ENCODE measurements at regions not wholly inside any gene's neighbourhood (a gene's known extent, or its start where the extent isn't known, plus 50 kb on each side); places are given as distances from the start of the nearest gene placed in this dataset.

DNA sequence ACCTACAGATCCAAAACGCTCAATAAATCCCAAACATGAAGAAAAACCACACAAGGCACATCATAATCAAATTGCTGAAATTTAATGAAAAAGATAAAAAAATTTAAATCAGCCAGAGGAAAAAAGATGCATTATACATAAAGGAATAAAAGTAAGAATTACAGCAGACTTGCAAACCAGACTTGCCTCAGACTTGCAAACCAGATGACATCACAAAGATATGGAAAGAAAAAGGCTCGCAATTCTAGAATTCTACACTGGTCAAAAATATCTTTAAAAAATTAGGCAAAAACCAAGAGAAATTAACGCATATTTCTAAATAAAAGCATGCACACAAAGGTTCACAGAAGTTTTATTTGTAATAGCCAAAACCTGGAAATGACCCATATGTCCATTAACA, 188.0 kb upstream of the NAMPT start:
- DNase-seq (ENCODE audit: low spot score), result no peak
- TF ChIP-seq CTCF (IDR thresholded peaks at IDR 0.05; ENCODE audit: extremely low read depth, insufficient read depth, missing control alignments), result no peak
- in situ Hi-C loops (cut with MboI; ENCODE audit: low pct_unique_long_range_greater_than_20kb, low sequenced_read_pairs, unreplicated experiment), result loop anchor here (25.0 kb wide), 1 partner anchor 410 kb away; no protein-coding TSS in a partner anchor

DNA sequence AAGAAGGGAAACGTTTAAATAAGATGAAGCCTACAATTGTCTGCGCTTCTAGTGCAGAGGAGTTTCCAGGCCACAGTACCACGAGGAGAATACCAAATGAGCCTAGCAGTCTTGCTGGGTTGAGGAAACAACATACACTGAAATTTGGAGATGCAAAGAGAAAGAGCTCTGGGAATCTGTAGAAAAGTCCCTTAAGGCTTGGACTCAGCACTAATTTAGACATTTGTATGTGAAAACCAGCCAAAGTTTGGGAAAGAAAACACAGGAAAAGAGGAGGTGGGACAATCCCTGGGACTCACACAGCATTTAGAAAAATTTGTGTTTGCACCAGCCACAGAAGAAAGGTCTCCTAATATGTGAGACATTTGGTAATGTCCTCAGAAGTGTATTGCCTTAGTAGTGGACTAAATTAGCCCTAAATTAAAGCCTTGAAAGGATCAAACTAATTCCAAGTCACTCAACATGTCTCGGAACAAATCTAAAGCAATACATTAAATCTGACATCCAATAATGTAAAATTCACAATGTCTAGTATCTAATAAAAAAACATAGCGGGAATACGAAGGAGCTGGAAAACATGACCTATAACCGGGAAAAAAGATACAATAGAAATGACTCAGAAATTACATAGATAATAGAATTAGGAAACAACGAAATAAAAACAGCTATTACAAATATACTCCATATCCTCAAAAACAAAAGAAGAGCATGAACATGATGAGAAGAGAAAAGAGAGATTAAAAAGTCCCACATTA, 187.1 kb upstream of the NAMPT start:
- TF ChIP-seq CTCF (IDR thresholded peaks at IDR 0.05; ENCODE audit: extremely low read depth, insufficient read depth, missing control alignments), result no peak
- in situ Hi-C loops (cut with MboI; ENCODE audit: low pct_unique_long_range_greater_than_20kb, low sequenced_read_pairs, unreplicated experiment), result loop anchor here (25.0 kb wide), 1 partner anchor 410 kb away; no protein-coding TSS in a partner anchor
- no peak for DNase-seq (ENCODE audit: low spot score)

DNA sequence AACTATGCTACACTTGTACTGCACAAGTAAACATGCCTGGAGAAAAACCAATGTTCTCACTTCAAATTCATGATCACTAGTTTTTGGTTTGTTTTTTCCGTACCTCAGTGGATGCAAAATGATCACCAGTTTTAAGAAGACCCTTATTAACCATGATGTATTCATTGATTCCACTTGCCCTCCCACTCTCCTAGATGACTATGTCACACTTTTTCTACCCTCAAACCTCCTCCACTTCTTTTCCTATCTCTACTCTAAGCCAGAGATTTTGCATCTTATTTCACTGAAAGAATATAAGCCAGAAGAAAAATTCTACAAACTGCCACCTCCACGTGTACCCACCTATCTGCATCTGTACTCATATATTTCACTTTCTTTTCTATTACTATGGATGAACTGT, 186.2 kb upstream of the NAMPT start:
- in situ Hi-C loops (cut with MboI; ENCODE audit: low pct_unique_long_range_greater_than_20kb, low sequenced_read_pairs, unreplicated experiment), result loop anchor here (25.0 kb wide), 1 partner anchor 409 kb away; no protein-coding TSS in a partner anchor
- no peak for TF ChIP-seq CTCF (IDR thresholded peaks at IDR 0.05; ENCODE audit: extremely low read depth, insufficient read depth, missing control alignments)
- DNase-seq (ENCODE audit: low spot score), result no peak

- in situ Hi-C loops (cut with MboI; ENCODE audit: low pct_unique_long_range_greater_than_20kb, low sequenced_read_pairs, unreplicated experiment), result loop anchor here (25.0 kb wide), 1 partner anchor 405 kb away; no protein-coding TSS in a partner anchor
- DNase-seq (ENCODE audit: low spot score), result no peak
- no peak for TF ChIP-seq CTCF (IDR thresholded peaks at IDR 0.05; ENCODE audit: extremely low read depth, insufficient read depth, missing control alignments)
Measured at GRCh38 chr7:106466867-106467266, 182.1 kb upstream of the NAMPT start.

DNA sequence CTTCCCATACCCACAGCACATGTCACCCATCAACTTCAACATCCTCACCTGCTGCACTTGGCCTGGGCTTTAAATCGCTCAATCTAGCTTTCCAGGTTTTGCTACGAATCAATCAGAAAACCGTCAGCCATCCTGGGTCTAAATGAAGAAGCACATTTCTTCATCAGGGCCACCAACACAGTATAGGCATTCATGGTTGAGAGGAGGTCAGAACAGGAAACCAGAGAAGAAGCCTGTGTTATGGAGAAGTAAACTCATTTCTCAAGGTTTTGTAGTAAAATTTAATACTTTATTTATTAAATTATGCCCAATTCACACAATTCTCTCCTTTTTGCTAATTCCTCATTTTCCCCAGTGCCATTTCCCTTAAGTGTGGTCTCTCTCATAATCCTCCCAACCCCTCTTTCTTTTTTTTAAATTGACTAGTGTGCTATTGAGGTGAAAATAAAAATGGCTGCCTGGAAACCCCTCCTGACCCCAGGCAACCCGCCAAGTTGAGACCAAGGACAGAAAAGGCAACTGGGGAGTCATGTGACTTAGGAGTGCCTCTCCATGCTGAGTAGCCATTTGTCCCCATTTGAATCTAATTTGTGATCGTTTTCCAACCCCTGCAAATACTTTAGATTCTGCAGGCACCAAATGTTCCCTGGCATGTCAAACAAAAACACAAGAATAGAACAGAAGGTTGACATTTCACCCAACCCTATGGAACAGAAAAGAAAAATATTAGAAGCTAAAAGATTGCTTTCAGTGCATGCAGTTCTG, 181.1 kb upstream of the NAMPT start:
- in situ Hi-C loops (cut with MboI; ENCODE audit: low pct_unique_long_range_greater_than_20kb, low sequenced_read_pairs, unreplicated experiment), result loop anchor here (25.0 kb wide), 1 partner anchor 404 kb away; no protein-coding TSS in a partner anchor
- TF ChIP-seq CTCF (IDR thresholded peaks at IDR 0.05; ENCODE audit: extremely low read depth, insufficient read depth, missing control alignments), result no peak
- no peak for DNase-seq (ENCODE audit: low spot score)

DNA sequence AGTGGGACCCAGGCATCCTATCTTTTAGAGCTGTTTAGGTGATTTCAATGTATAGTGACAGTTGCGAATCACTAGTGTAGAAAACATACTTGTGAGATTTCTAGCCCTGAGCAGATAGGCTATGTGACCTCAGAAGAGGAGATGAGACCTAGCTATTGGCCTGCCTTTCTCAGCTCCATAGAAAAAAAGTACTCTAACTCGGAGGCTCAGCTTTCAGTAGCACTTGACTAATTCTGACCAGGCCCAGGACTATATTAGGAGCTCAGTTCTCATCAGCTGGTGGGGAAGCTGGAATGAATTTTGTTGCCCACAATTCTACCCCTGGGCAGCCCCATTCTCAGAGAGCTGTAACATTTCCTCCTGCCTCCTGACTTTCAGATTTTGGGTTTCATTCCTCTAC, 179.9 kb upstream of the NAMPT start:
- no peak for DNase-seq (ENCODE audit: low spot score)
- in situ Hi-C loops (cut with MboI; ENCODE audit: low pct_unique_long_range_greater_than_20kb, low sequenced_read_pairs, unreplicated experiment), result loop anchor here (5.0 to 25.0 kb wide), 2 partner anchors 287 to 402 kb away; no protein-coding TSS in a partner anchor
- no peak for TF ChIP-seq CTCF (IDR thresholded peaks at IDR 0.05; ENCODE audit: extremely low read depth, insufficient read depth, missing control alignments)
